OCI-LY1 (cell line): ENCODE measurements at regions not wholly inside any gene's neighbourhood (a gene's known extent, or its start where the extent isn't known, plus 50 kb on each side); places are given as distances from the start of the nearest gene placed in this dataset.

Source experiments
- H2AFZ ChIP-seq: fragments of 200-600 bp; sonication (generic), shearing (Covaris generic); 2 replicates; pipeline ENCODE4 v1.6.0; 2014; ENCODE audit warnings: antibody characterized with exemption, mild to moderate bottlenecking, low read length
- H3F3A ChIP-seq: fragments of 200-600 bp; sonication (generic), shearing (Covaris generic); 2 replicates; pipeline ENCODE4 v1.6.0; 2014; ENCODE audit warnings: mild to moderate bottlenecking, antibody characterized with exemption, low read length, moderate library complexity; ENCODE audit not compliant: insufficient read depth
- H3K27ac ChIP-seq: fragments of 200-600 bp; sonication (generic); 2 replicates; pipeline ENCODE4 v1.5.1; 2014; ENCODE audit warnings: low read length, mixed run types, mild to moderate bottlenecking, low read depth; ENCODE audit not compliant: poor library complexity, severe bottlenecking
- H3K27me3 ChIP-seq: fragments of 200-600 bp; sonication (generic); 2 replicates; pipeline ENCODE4 v1.6.0; 2014; ENCODE audit warnings: antibody characterized with exemption, mild to moderate bottlenecking, low read length, moderate library complexity; ENCODE audit not compliant: insufficient read depth
- H3K36me3 ChIP-seq: fragments of 200-600 bp; sonication (generic); 2 replicates; pipeline ENCODE4 v1.6.1; 2014; ENCODE audit warnings: mild to moderate bottlenecking, antibody characterized with exemption, low read length, moderate library complexity, mixed read lengths; ENCODE audit not compliant: insufficient read depth
- H3K4me1 ChIP-seq: fragments of 200-600 bp; sonication (generic); 2 replicates; pipeline ENCODE4 v1.5.1; 2014; ENCODE audit warnings: mild to moderate bottlenecking, low read length, moderate library complexity; ENCODE audit not compliant: insufficient read depth, severe bottlenecking
- H3K4me2 ChIP-seq: fragments of 200-600 bp; sonication (generic), shearing (Covaris generic); 2 replicates; pipeline ENCODE4 v1.6.1; 2014; ENCODE audit warnings: low read length
- H3K4me3 ChIP-seq: fragments of 200-600 bp; sonication (generic); 2 replicates; pipeline ENCODE4 v1.5.1; 2014; ENCODE audit warnings: low read length, low read depth, mild to moderate bottlenecking, mixed read lengths; ENCODE audit not compliant: poor library complexity, severe bottlenecking
- H3K79me2 ChIP-seq: fragments of 200-600 bp; shearing (Covaris generic); 2 replicates; pipeline ENCODE4 v1.6.1; 2016; ENCODE audit warnings: mixed run types, low read length, mixed read lengths; ENCODE audit not compliant: insufficient read depth
- H3K9ac ChIP-seq: fragments of 200-600 bp; sonication (generic), shearing (Covaris generic); 2 replicates; pipeline ENCODE4 v1.6.1; 2014; ENCODE audit warnings: mild to moderate bottlenecking, low read length, mixed read lengths
- H3K9me2 ChIP-seq: fragments of 200-600 bp; sonication (generic), shearing (Covaris generic); 2 replicates; pipeline ENCODE4 v1.6.1; 2014; ENCODE audit warnings: low read depth, mild to moderate bottlenecking, low read length, mixed read lengths
- H3K9me3 ChIP-seq: fragments of 200-600 bp; shearing (Covaris generic); 2 replicates; pipeline ENCODE4 v1.6.1; 2014; ENCODE audit warnings: low read length, mixed read lengths
- H4K20me1 ChIP-seq: fragments of 200-600 bp; sonication (generic), shearing (Covaris generic); 2 replicates; pipeline ENCODE4 v1.6.0; 2016; ENCODE audit warnings: mild to moderate bottlenecking, low read length; ENCODE audit not compliant: insufficient read depth
- CTCF ChIP-seq: fragments of 200-600 bp; sonication (generic), shearing (Covaris generic); IDR thresholded peaks from 2 replicates; pipeline ENCODE4 v1.5.1; 2017; ENCODE audit warnings: mild to moderate bottlenecking, antibody characterized with exemption, low read length, moderate library complexity, mixed read lengths
- EZH2 ChIP-seq: fragments of 200-600 bp; sonication (generic), shearing (Covaris generic); IDR thresholded peaks from 2 replicates; pipeline ENCODE4 v1.8.0; 2017; ENCODE audit warnings: borderline replicate concordance, mixed run types, mild to moderate bottlenecking, antibody characterized with exemption, low read length, moderate library complexity, mixed read lengths

- no peak overlapping the region for H3K27ac ChIP-seq
- H3K9ac ChIP-seq, result no peak overlapping the region
- H2AFZ ChIP-seq, result no peak overlapping the region
- H3K36me3 ChIP-seq, result no peaks in the 10 kb centered on the region
- H3K79me2 ChIP-seq, result no peaks in the 10 kb centered on the region
- H4K20me1 ChIP-seq, result no peaks in the 10 kb centered on the region
- H3K9me3 ChIP-seq, result no peaks in the 10 kb centered on the region
- no peaks in the 10 kb centered on the region; the same call in 1 of the 2 replicates for H3K27me3 ChIP-seq
- no peak overlapping the region for H3K4me3 ChIP-seq
- H3F3A ChIP-seq, result no peaks in the 10 kb centered on the region
- H3K9me2 ChIP-seq, result no peaks in the 10 kb centered on the region
- H3K4me1 ChIP-seq, result no peaks in the 10 kb centered on the region
- H3K4me2 ChIP-seq, result no peak overlapping the region
- no peak for TF ChIP-seq EZH2
- TF ChIP-seq CTCF, result no peak
Observed at GRCh38 chr4:138826322-138826721, 189.3 kb upstream of the NOCT start.

GRCh38 chr4:138821331-138821730 is 194.2 kb upstream of the NOCT start:
- Histone ChIP-seq H3K4me3 (no peak overlapping the region), H3K9me3 (no peaks in the 10 kb centered on the region), H3K9me2 (no peaks in the 10 kb centered on the region), H3F3A (no peaks in the 10 kb centered on the region), H3K27ac (no peak overlapping the region), H3K36me3 (no peaks in the 10 kb centered on the region), H3K27me3 (no peaks in the 10 kb centered on the region), H2AFZ (no peak overlapping the region), H4K20me1 (no peaks in the 10 kb centered on the region), H3K79me2 (no peaks in the 10 kb centered on the region), H3K9ac (no peak overlapping the region), H3K4me2 (no peak overlapping the region), H3K4me1 (no peaks in the 10 kb centered on the region)
- TF ChIP-seq EZH2 (no peak), CTCF (no peak)

GRCh38 chr4:138816875-138817274 is 198.7 kb upstream of the NOCT start:
- Histone ChIP-seq H3K27me3 (no peaks in the 10 kb centered on the region), H3K9me2 (no peaks in the 10 kb centered on the region), H3K4me3 (no peak overlapping the region), H3K9me3 (no peaks in the 10 kb centered on the region), H2AFZ (no peak overlapping the region), H3K27ac (no peak overlapping the region), H3K4me1 (no peaks in the 10 kb centered on the region), H3F3A (no peaks in the 10 kb centered on the region), H4K20me1 (no peaks in the 10 kb centered on the region), H3K79me2 (no peaks in the 10 kb centered on the region), H3K36me3 (no peaks in the 10 kb centered on the region), H3K4me2 (no peak overlapping the region), H3K9ac (no peak overlapping the region)
- TF ChIP-seq EZH2, result no peak
- TF ChIP-seq CTCF, result no peak
